K562 (cell line): ENCODE measurements at regions not wholly inside any gene's neighbourhood (a gene's known extent, or its start where the extent isn't known, plus 50 kb on each side); places are given as distances from the start of the nearest gene placed in this dataset.
A peak's percentile ranks its signal among the peaks of the same experiment; 100 is the strongest.

Experiments
- ATAC-seq: fragments of 200-7000 bp; cut with Tn5 transposase; 3 replicates; pipeline ENCODE4 v1.9.1; 2020; ENCODE audit warnings: moderate library complexity
- BruUV-seq: library from RNA; stranded (reverse); fragments of 400-500 nt; replicated peaks from 2 replicates; lab custom pipeline; 2021; lab: Mats Ljungman, UMichigan
- CTCF ChIA-PET: fragments of 300-600 bp; formaldehyde crosslinking; extraction: SDS; loops from one replicate; lab custom pipeline; 2021; ENCODE audit warnings: low intra/inter-chr PET ratio; lab: Yijun Ruan, JAX
- POLR2A ChIA-PET: fragments of 300-600, 350-650 bp; sonication (Branson Sonifier 250); formaldehyde crosslinking; extraction: SDS; loops from one replicate; lab custom pipeline; 2021; ENCODE audit warnings: antibody characterized with exemption, inconsistent platforms; lab: Yijun Ruan, JAX
- DNase-seq, 4 experiments: peaks; one replicate each; pipeline versions ENCODE4 v3.0.0 to v3.0.0-alpha.2; 2011 to 2018; ENCODE audit warnings: low spot score in 3 of 4, mixed read lengths in 3 of 4; ENCODE audit errors: extremely low read depth in 1 of 4
- FAIRE-seq: peaks from 2 replicates; lab custom pipeline; 2011; peaks lifted over from hg19 to GRCh38; lab: Jason Lieb, UNC
- H2AFZ ChIP-seq: 2 replicates; pipeline ENCODE4 v1.6.0; 2011; ENCODE audit warnings: low read depth, low read length, control low read depth, inconsistent platforms
- H3K27ac ChIP-seq: fragments of 200-600 bp; 3 replicates; pipeline ENCODE4 v1.8.0; 2011; ENCODE audit warnings: low read depth, mild to moderate bottlenecking, control low read depth, inconsistent platforms, low read length, moderate library complexity, mixed read lengths; ENCODE audit errors: extremely low read depth
- H3K27me3 ChIP-seq, 2 experiments: fragments of 300-600 bp in 1 of 2; 2 replicates in 1 of 2; 3 replicates in 1 of 2; pipeline versions ENCODE4 v1.6.0 to v1.8.0; 2011; ENCODE audit warnings: inconsistent platforms in 2 of 2, low read length in 2 of 2, mild to moderate bottlenecking in 1 of 2, mixed read lengths in 1 of 2, moderate library complexity in 1 of 2; ENCODE audit not compliant: control insufficient read depth in 2 of 2, insufficient read depth in 2 of 2
- H3K36me3 ChIP-seq: fragments of 300-600 bp; 3 replicates; pipeline ENCODE4 v1.8.0; 2011; ENCODE audit warnings: mild to moderate bottlenecking, low read length, inconsistent platforms; ENCODE audit not compliant: control insufficient read depth, insufficient read depth
- H3K4me1 ChIP-seq, 2 experiments: fragments of 200-600 bp in 1 of 2; replicated peaks in 1 of 2; 2 replicates in 1 of 2; 3 replicates in 1 of 2; pipeline versions ENCODE4 v1.5.1 to v1.8.0; 2011; ENCODE audit warnings: inconsistent platforms in 2 of 2, low read length in 2 of 2, mild to moderate bottlenecking in 1 of 2, mixed read lengths in 1 of 2, moderate library complexity in 1 of 2; ENCODE audit not compliant: control insufficient read depth in 2 of 2, insufficient read depth in 2 of 2
- H3K4me2 ChIP-seq: 2 replicates; pipeline ENCODE4 v1.6.1; 2011; ENCODE audit warnings: low read length, control low read depth, inconsistent platforms, mixed read lengths; ENCODE audit not compliant: insufficient read depth
- H3K4me3 ChIP-seq: fragments of 200-600 bp; sonication (generic), shearing (Covaris generic); 2 replicates; pipeline ENCODE4 v1.5.1; 2016; ENCODE audit warnings: control low read depth, inconsistent platforms
- H3K79me2 ChIP-seq: fragments of 200-600 bp; 3 replicates; pipeline ENCODE4 v1.8.0; 2011; ENCODE audit warnings: low read length, inconsistent platforms; ENCODE audit not compliant: control insufficient read depth, insufficient read depth
- H3K9ac ChIP-seq, 2 experiments: 2 replicates each; pipeline versions ENCODE4 v1.6.0 to v1.6.1; 2011; ENCODE audit warnings: low read depth in 2 of 2, low read length in 2 of 2, control low read depth in 1 of 2, inconsistent platforms in 1 of 2, mild to moderate bottlenecking in 1 of 2, mixed read lengths in 1 of 2; ENCODE audit not compliant: insufficient read depth in 1 of 2
- H3K9me1 ChIP-seq: one replicate; pipeline ENCODE4 v1.6.0; 2011; ENCODE audit warnings: inconsistent platforms, mild to moderate bottlenecking, low read length, moderate library complexity; ENCODE audit not compliant: control insufficient read depth, insufficient read depth
- H3K9me3 ChIP-seq: replicated peaks from 2 replicates; pipeline ENCODE4 v1.5.1; 2011; ENCODE audit warnings: low read depth, low read length, inconsistent platforms; ENCODE audit not compliant: control insufficient read depth, insufficient read depth
- H4K20me1 ChIP-seq: replicated peaks from 2 replicates; pipeline ENCODE4 v1.6.1; 2011; ENCODE audit warnings: low read length, inconsistent platforms, mixed read lengths; ENCODE audit not compliant: control insufficient read depth, insufficient read depth
- BMI1 ChIP-seq: fragments of 150-350 bp; IDR thresholded peaks from 2 replicates; pipeline ENCODE4 v1.6.1; 2014; ENCODE audit warnings: low read length
- C11orf30 ChIP-seq: fragments of 450-650 bp; IDR thresholded peaks from 2 replicates; pipeline ENCODE4 v1.6.1; 2016; ENCODE audit warnings: low read depth, mild to moderate bottlenecking
- CHD2 ChIP-seq: IDR thresholded peaks from 2 replicates; pipeline ENCODE4 v1.6.1; 2011; ENCODE audit warnings: low read depth, low read length
- MAFF ChIP-seq: IDR thresholded peaks from 2 replicates; pipeline ENCODE4 v1.6.1; 2012; ENCODE audit warnings: low read length, improper control_type of control experiment
- MAFG ChIP-seq: fragments of 450-650 bp; conservative IDR thresholded peaks from 2 replicates; pipeline ENCODE4 v1.6.1; 2016; ENCODE audit warnings: missing genetic modification characterization, missing compliant biosample characterization
- RB1 ChIP-seq: fragments of 450-650 bp; IDR thresholded peaks from 2 replicates; pipeline ENCODE4 v1.6.1; 2017; ENCODE audit warnings: low read depth, mild to moderate bottlenecking
- ZNF316 ChIP-seq: fragments of 450-650 bp; IDR thresholded peaks from 2 replicates; pipeline ENCODE4 v1.6.1; 2016
- WGBS: fragments of 100-300 bp; shearing (Covaris generic); methylation state at CpG from one replicate; pipeline ENCODE4 v1.1.6; 2016; ENCODE audit warnings: low coverage, mixed read lengths; ENCODE audit not compliant: insufficient coverage; ENCODE audit errors: missing lambda C conversion rate; 5-methylcytosine and 5-hydroxymethylcytosine counted together
- in situ Hi-C: fragments of 300-500 bp; cut with MboI; formaldehyde crosslinking; loops from 4 replicates; pipeline ENCODE4 v1.15.0; 2018; ENCODE audit warnings: inconsistent platforms, mixed read lengths
- intact Hi-C: fragments of 100-400 bp; cut with micrococcal nuclease; formaldehyde crosslinking; loops from 2 replicates; pipeline ENCODE4 v1.14.2; 2022
- TF ChIP-seq, protein P1 (sequence below): fragments of 450-650 bp; formaldehyde crosslinking; IDR thresholded peaks from 2 replicates; pipeline ENCODE4 v1.4.0; 2020; ENCODE audit warnings: mild to moderate bottlenecking, moderate library complexity
- TF ChIP-seq, protein P2 (sequence below): fragments of 450-650 bp; IDR thresholded peaks from 2 replicates; pipeline ENCODE4 v1.6.1; 2016; ENCODE audit warnings: low read depth, mild to moderate bottlenecking, moderate library complexity
- TF ChIP-seq, protein P3 (sequence below): fragments of 250-450 bp; sonication (Bioruptor Pico); IDR thresholded peaks from 2 replicates; pipeline ENCODE4 v1.8.0; 2021; ENCODE audit warnings: moderate library complexity, mild to moderate bottlenecking, inconsistent platforms
- TF ChIP-seq, protein P4 (sequence below): fragments of 450-650 bp; formaldehyde crosslinking; IDR thresholded peaks from 2 replicates; pipeline ENCODE4 v1.4.0; 2020; ENCODE audit warnings: mild to moderate bottlenecking, moderate library complexity
- TF ChIP-seq, protein P5 (sequence below), 3 experiments: fragments of 200-800 bp in 1 of 3; fragments of 250-450 bp in 1 of 3; fragments of 450-650 bp in 1 of 3; sonication (Bioruptor Pico) in 1 of 3; sonication (Bioruptor generic) in 1 of 3; formaldehyde crosslinking in 1 of 3; IDR thresholded peaks; 2 replicates each; pipeline versions ENCODE4 v1.6.1 to v1.8.0; 2016 to 2022; ENCODE audit warnings: mild to moderate bottlenecking in 2 of 3, missing genetic modification characterization in 2 of 3, missing compliant biosample characterization in 1 of 3, moderate library complexity in 1 of 3

DNA sequence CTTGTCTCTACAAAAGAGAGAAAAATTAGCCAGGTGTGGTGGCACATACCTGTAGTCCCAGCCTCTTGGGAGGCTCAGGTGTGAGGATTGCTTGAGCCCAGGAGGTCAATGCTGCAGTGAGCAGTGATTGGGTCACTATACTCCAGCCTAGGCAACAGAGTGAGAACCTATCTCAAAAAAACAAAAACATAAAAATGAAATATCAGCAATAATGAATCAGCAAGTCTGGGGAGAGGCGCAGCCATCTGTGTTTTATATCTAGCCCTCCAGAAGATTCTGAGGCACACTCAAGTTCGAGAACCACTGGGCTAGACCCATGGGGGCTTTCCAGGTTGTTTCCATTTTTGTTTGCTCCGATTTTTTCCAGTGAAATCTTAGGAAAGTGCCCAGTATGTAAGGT lies 88.1 kb upstream of the BCL6 start:
- H3K9me1 ChIP-seq, result no peaks in the 10 kb centered on the region
- H3K9ac ChIP-seq, result no peak overlapping the region
- ATAC-seq (no peak), FAIRE-seq (no peak), DNase-seq (no peak)
- in situ Hi-C loops, result no loop called here
- no peak overlapping the region for H3K4me2 ChIP-seq
- no peak for TF ChIP-seq RB1
- peak; percentile 13; the same call in 1 of the 2 replicates for TF ChIP-seq MAFF
- TF ChIP-seq, protein P1, sequence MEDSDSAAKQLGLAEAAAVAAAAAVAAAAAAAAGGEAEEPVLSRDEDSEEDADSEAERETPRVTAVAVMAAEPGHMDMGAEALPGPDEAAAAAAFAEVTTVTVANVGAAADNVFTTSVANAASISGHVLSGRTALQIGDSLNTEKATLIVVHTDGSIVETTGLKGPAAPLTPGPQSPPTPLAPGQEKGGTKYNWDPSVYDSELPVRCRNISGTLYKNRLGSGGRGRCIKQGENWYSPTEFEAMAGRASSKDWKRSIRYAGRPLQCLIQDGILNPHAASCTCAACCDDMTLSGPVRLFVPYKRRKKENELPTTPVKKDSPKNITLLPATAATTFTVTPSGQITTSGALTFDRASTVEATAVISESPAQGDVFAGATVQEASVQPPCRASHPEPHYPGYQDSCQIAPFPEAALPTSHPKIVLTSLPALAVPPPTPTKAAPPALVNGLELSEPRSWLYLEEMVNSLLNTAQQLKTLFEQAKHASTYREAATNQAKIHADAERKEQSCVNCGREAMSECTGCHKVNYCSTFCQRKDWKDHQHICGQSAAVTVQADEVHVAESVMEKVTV (CRISPR knock-in tag), result no peak
- peak; percentile 66 for TF ChIP-seq ZNF316
- TF ChIP-seq, protein P2, sequence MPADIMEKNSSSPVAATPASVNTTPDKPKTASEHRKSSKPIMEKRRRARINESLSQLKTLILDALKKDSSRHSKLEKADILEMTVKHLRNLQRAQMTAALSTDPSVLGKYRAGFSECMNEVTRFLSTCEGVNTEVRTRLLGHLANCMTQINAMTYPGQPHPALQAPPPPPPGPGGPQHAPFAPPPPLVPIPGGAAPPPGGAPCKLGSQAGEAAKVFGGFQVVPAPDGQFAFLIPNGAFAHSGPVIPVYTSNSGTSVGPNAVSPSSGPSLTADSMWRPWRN, result no peak
- TF ChIP-seq, protein P3, sequence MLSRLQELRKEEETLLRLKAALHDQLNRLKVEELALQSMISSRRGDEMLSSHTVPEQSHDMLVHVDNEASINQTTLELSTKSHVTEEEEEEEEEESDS (CRISPR knock-in tag), result no peak
- TF ChIP-seq C11orf30, result peak; percentile 67
- TF ChIP-seq BMI1, result no peak
- peak; percentile 76 for TF ChIP-seq MAFG (tag)
- TF ChIP-seq CHD2, result no peak
- TF ChIP-seq, protein P4, sequence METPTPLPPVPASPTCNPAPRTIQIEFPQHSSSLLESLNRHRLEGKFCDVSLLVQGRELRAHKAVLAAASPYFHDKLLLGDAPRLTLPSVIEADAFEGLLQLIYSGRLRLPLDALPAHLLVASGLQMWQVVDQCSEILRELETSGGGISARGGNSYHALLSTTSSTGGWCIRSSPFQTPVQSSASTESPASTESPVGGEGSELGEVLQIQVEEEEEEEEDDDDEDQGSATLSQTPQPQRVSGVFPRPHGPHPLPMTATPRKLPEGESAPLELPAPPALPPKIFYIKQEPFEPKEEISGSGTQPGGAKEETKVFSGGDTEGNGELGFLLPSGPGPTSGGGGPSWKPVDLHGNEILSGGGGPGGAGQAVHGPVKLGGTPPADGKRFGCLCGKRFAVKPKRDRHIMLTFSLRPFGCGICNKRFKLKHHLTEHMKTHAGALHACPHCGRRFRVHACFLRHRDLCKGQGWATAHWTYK (CRISPR knock-in tag), result no peak
- TF ChIP-seq, protein P5, sequence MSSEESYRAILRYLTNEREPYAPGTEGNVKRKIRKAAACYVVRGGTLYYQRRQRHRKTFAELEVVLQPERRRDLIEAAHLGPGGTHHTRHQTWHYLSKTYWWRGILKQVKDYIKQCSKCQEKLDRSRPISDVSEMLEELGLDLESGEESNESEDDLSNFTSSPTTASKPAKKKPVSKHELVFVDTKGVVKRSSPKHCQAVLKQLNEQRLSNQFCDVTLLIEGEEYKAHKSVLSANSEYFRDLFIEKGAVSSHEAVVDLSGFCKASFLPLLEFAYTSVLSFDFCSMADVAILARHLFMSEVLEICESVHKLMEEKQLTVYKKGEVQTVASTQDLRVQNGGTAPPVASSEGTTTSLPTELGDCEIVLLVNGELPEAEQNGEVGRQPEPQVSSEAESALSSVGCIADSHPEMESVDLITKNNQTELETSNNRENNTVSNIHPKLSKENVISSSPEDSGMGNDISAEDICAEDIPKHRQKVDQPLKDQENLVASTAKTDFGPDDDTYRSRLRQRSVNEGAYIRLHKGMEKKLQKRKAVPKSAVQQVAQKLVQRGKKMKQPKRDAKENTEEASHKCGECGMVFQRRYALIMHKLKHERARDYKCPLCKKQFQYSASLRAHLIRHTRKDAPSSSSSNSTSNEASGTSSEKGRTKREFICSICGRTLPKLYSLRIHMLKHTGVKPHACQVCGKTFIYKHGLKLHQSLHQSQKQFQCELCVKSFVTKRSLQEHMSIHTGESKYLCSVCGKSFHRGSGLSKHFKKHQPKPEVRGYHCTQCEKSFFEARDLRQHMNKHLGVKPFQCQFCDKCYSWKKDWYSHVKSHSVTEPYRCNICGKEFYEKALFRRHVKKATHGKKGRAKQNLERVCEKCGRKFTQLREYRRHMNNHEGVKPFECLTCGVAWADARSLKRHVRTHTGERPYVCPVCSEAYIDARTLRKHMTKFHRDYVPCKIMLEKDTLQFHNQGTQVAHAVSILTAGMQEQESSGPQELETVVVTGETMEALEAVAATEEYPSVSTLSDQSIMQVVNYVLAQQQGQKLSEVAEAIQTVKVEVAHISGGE (CRISPR knock-in tag; IDR thresholded peaks at IDR 0.05), result no peak
- ChIA-PET POLR2A (no interaction called here), CTCF (no interaction called here)
- no peaks in the 10 kb centered on the region for H3K4me1 ChIP-seq
- intact Hi-C loops, result no loop called here
- H3K4me3 ChIP-seq, result no peak overlapping the region
- no peaks in the 10 kb centered on the region; the same call in 1 of the 2 replicates for H4K20me1 ChIP-seq
- H3K27ac ChIP-seq, result no peak overlapping the region
- H3K27me3 ChIP-seq, result no peaks in the 10 kb centered on the region
- WGBS, result 3% methylated on average over 3 of the region's 3 CpGs
- H3K36me3 ChIP-seq, result no peaks in the 10 kb centered on the region
- no peaks in the 10 kb centered on the region for H3K9me3 ChIP-seq
- no TSS peak for BruUV-seq
- no peaks in the 10 kb centered on the region for H3K79me2 ChIP-seq
- no peak overlapping the region for H2AFZ ChIP-seq
